GM12878 (cell line): ENCODE measurements at regions not wholly inside any gene's neighbourhood (a gene's known extent, or its start where the extent isn't known, plus 50 kb on each side); places are given as distances from the start of the nearest gene placed in this dataset.

Experiments used
- ATAC-seq: fragments of 200-7000 bp; cut with Tn5 transposase; 3 replicates; pipeline ENCODE4 v1.9.1; 2020; ENCODE audit warnings: mild to moderate bottlenecking, moderate library complexity
- BruUV-seq: library from RNA; stranded (reverse); fragments of 400-500 nt; replicated peaks from 2 replicates; lab custom pipeline; 2021; lab: Mats Ljungman, UMichigan
- CTCF ChIA-PET: fragments of 300-600 bp; sonication (Branson Sonifier 250); formaldehyde crosslinking; extraction: SDS; loops from one replicate; lab custom pipeline; 2021; ENCODE audit warnings: inconsistent platforms; lab: Yijun Ruan, JAX
- POLR2A ChIA-PET: fragments of 350-600 bp; formaldehyde crosslinking; extraction: SDS; loops from one replicate; lab custom pipeline; 2021; ENCODE audit warnings: inconsistent platforms; lab: Charles Lee
- RAD21 ChIA-PET: fragments of 300-600 bp; sonication (Branson Sonifier 250); formaldehyde crosslinking; loops from one replicate; lab custom pipeline; 2023; ENCODE audit warnings: antibody characterized with exemption; ENCODE audit not compliant: unreplicated experiment; lab: Charles Lee
- SMC1A ChIA-PET: fragments of 300-600 bp; sonication (Branson Sonifier 250); formaldehyde crosslinking; loops from one replicate; lab custom pipeline; 2023; ENCODE audit not compliant: unreplicated experiment, uncharacterized antibody; lab: Charles Lee
- DNase-seq: peaks from one replicate; pipeline ENCODE4 v3.0.0-alpha.2; 2011; ENCODE audit warnings: low read depth, low spot score
- FAIRE-seq: peaks from 3 replicates; lab custom pipeline; 2011; peaks lifted over from hg19 to GRCh38; lab: Jason Lieb, UNC
- H2AFZ ChIP-seq: 2 replicates; pipeline ENCODE4 v1.6.0; 2011; ENCODE audit warnings: low read depth, low read length, control low read depth; ENCODE audit not compliant: control insufficient read depth
- H3K27ac ChIP-seq: 2 replicates; pipeline ENCODE4 v1.5.1; 2011; ENCODE audit warnings: control low read depth; ENCODE audit not compliant: control insufficient read depth, insufficient read depth
- H3K27me3 ChIP-seq, 2 experiments: replicated peaks in 1 of 2; 2 replicates each; pipeline versions ENCODE4 v1.6.0 to v1.6.1; 2011; ENCODE audit warnings: low read length in 1 of 2; ENCODE audit not compliant: control insufficient read depth in 2 of 2, insufficient read depth in 2 of 2
- H3K36me3 ChIP-seq, 2 experiments: 2 replicates each; pipeline ENCODE4 v1.5.1; 2011; ENCODE audit warnings: low read length in 1 of 2; ENCODE audit not compliant: control insufficient read depth in 2 of 2, insufficient read depth in 2 of 2
- H3K4me1 ChIP-seq: 2 replicates; pipeline ENCODE4 v1.6.1; 2011; ENCODE audit warnings: mild to moderate bottlenecking, low read length, moderate library complexity, mixed read lengths; ENCODE audit not compliant: control insufficient read depth, insufficient read depth
- H3K4me2 ChIP-seq: 2 replicates; pipeline ENCODE4 v1.6.0; 2011; ENCODE audit warnings: control low read depth; ENCODE audit not compliant: control insufficient read depth, insufficient read depth
- H3K4me3 ChIP-seq: fragments of 200-600 bp; sonication (generic); 2 replicates; pipeline ENCODE4 v1.5.1; 2016
- H3K79me2 ChIP-seq: 2 replicates; pipeline ENCODE4 v1.6.0; 2011; ENCODE audit warnings: low read length; ENCODE audit not compliant: control insufficient read depth, insufficient read depth
- H3K9ac ChIP-seq: 2 replicates; pipeline ENCODE4 v1.8.0; 2011; ENCODE audit warnings: low read length, control low read depth, mixed read lengths; ENCODE audit not compliant: control insufficient read depth, insufficient read depth
- H3K9me3 ChIP-seq: replicated peaks from 3 replicates; pipeline ENCODE4 v1.5.1; 2011; ENCODE audit warnings: mild to moderate bottlenecking, low read length; ENCODE audit not compliant: control insufficient read depth, insufficient read depth
- H4K20me1 ChIP-seq: 2 replicates; pipeline ENCODE4 v1.6.0; 2011; ENCODE audit not compliant: control insufficient read depth, insufficient read depth
- ATF3 ChIP-seq: IDR thresholded peaks from 2 replicates; pipeline ENCODE4 v1.6.1; 2011; ENCODE audit warnings: low read depth, mild to moderate bottlenecking, low read length, moderate library complexity, borderline replicate concordance; ENCODE audit errors: extremely low read depth
- BHLHE40 ChIP-seq, 2 experiments: fragments of 450-650 bp in 1 of 2; IDR thresholded peaks; 2 replicates each; pipeline ENCODE4 v1.6.1; 2011 to 2017; ENCODE audit warnings: low read depth in 2 of 2, borderline replicate concordance in 1 of 2, improper control_type of control experiment in 1 of 2, low read length in 1 of 2, mild to moderate bottlenecking in 1 of 2
- EZH2 ChIP-seq: IDR thresholded peaks from 2 replicates; pipeline ENCODE4 v1.6.1; 2012; ENCODE audit warnings: low read depth, mild to moderate bottlenecking, control low read depth, inconsistent platforms, low read length, borderline replicate concordance; ENCODE audit not compliant: control insufficient read depth
- FOXK2 ChIP-seq: fragments of 450-650 bp; IDR thresholded peaks from 2 replicates; pipeline ENCODE4 v1.6.1; 2017; ENCODE audit warnings: mild to moderate bottlenecking, moderate library complexity
- HCFC1 ChIP-seq: fragments of 150-350 bp; IDR thresholded peaks from 2 replicates; pipeline ENCODE4 v1.6.1; 2014; ENCODE audit warnings: low read length
- HDAC2 ChIP-seq: fragments of 200-600 bp; sonication (generic); IDR thresholded peaks from 2 replicates; pipeline ENCODE4 v1.6.1; 2017
- HSF1 ChIP-seq: fragments of 150-350 bp; IDR thresholded peaks from 2 replicates; pipeline ENCODE4 v1.6.1; 2014; ENCODE audit warnings: mild to moderate bottlenecking, low read depth, low read length
- NFYA ChIP-seq: IDR thresholded peaks from 2 replicates; pipeline ENCODE4 v1.6.1; 2011; ENCODE audit warnings: low read depth, mild to moderate bottlenecking, low read length, improper control_type of control experiment, borderline replicate concordance
- ZBED1 ChIP-seq: IDR thresholded peaks from 2 replicates; pipeline ENCODE4 v1.6.1; 2016; ENCODE audit warnings: borderline replicate concordance
- ZNF24 ChIP-seq: fragments of 450-650 bp; IDR thresholded peaks from 2 replicates; pipeline ENCODE4 v1.6.1; 2017; ENCODE audit warnings: antibody characterized with exemption, mild to moderate bottlenecking
- WGBS: methylation state at CpG from one replicate; pipeline ENCODE4 v1.1.6; 2016; ENCODE audit warnings: low lambda C conversion rate; ENCODE audit not compliant: insufficient replicate concordance, insufficient coverage; ENCODE audit errors: missing lambda C conversion rate; 5-methylcytosine and 5-hydroxymethylcytosine counted together
- in situ Hi-C: fragments of 300-500 bp; cut with MboI; formaldehyde crosslinking; loops from 9 replicates; pipeline ENCODE4 v1.14.3; 2018; ENCODE audit warnings: mixed read lengths
- intact Hi-C: fragments of 100-400 bp; cut with micrococcal nuclease; formaldehyde crosslinking; loops from one replicate; pipeline ENCODE4 v1.14.2; 2022; ENCODE audit not compliant: unreplicated experiment

GRCh38 chr18:5640939-5641338, 97.1 kb upstream of the EPB41L3 start:
- CTCF ChIA-PET = no interaction called here
- Histone ChIP-seq H3K27me3 (no peaks in the 10 kb centered on the region; a peak in 1 of 4 replicates), H3K4me2 (no peak overlapping the region), H3K9ac (no peak overlapping the region), H3K36me3 (no peaks in the 10 kb centered on the region), H3K4me3 (no peak overlapping the region), H3K27ac (no peak overlapping the region), H3K4me1 (no peaks in the 10 kb centered on the region), H3K79me2 (no peaks in the 10 kb centered on the region), H4K20me1 (no peaks in the 10 kb centered on the region), H2AFZ (no peak overlapping the region), H3K9me3 (no peaks in the 10 kb centered on the region)
- POLR2A ChIA-PET = no interaction called here
- DNase-seq (no peak), ATAC-seq (no peak), FAIRE-seq (no peak)
- TF ChIP-seq HDAC2 (no peak), HSF1 (no peak), ZBED1 (no peak), EZH2 (no peak), ZNF24 (no peak), FOXK2 (no peak), BHLHE40 (IDR thresholded peaks at IDR 0.05; ENCODE audit: borderline replicate concordance in 1 of 2, low read depth in 2 of 2, low read length in 1 of 2) (no peak), NFYA (no peak), HCFC1 (no peak), ATF3 (no peak)
- SMC1A ChIA-PET = no interaction called here
- RAD21 ChIA-PET = no interaction called here
- intact Hi-C loops (no loop called here), in situ Hi-C loops (no loop called here)
- WGBS = 26% methylated on average over 10 of the region's 12 CpGs
- no TSS peak for BruUV-seq
